Gastroesophageal sphincter (tissue), 4 donors: ENCODE measurements at regions not wholly inside any gene's neighbourhood (a gene's known extent, or its start where the extent isn't known, plus 50 kb on each side); places are given as distances from the start of the nearest gene placed in this dataset.

ENCODE experiments used
- ATAC-seq: fragments of 150-250 bp; one replicate; pipeline ENCODE4 v1.9.1; 2016; ENCODE audit warnings: mild to moderate bottlenecking, moderate library complexity
- H3K27ac ChIP-seq, 4 donors: fragments of 200-600 bp; sonication (generic) in 3 of 4; 1 replicate in 3 of 4; 2 replicates in 1 of 4; pipeline ENCODE4 v1.5.1; 2016 to 2019
- H3K27me3 ChIP-seq: fragments of 200-600 bp; sonication (generic); one replicate; pipeline ENCODE4 v1.5.1; 2019
- H3K36me3 ChIP-seq, 2 donors: fragments of 200-600 bp; sonication (generic); one replicate each; pipeline ENCODE4 v1.5.1; 2019; ENCODE audit warnings: control low read depth in 1 of 2
- H3K4me1 ChIP-seq, 3 donors: fragments of 200-600 bp; sonication (generic); 1 replicate in 2 of 3; 2 replicates in 1 of 3; pipeline ENCODE4 v1.5.1; 2016 to 2019; ENCODE audit warnings: control low read depth in 2 of 3
- H3K4me3 ChIP-seq, 2 donors: fragments of 200-600 bp; sonication (generic); one replicate each; pipeline ENCODE4 v1.5.1; 2019; ENCODE audit warnings: mild to moderate bottlenecking in 1 of 2, moderate library complexity in 1 of 2
- H3K9me3 ChIP-seq, 3 donors: fragments of 200-600 bp; sonication (generic); one replicate each; pipeline ENCODE4 v1.5.1; 2017 to 2019; ENCODE audit warnings: control low read depth in 2 of 3
- EP300 ChIP-seq: sonication (generic); formaldehyde crosslinking; IDR thresholded peaks from one replicate; pipeline ENCODE4 v1.6.1; 2017; ENCODE audit warnings: antibody characterized with exemption, mild to moderate bottlenecking
- POLR2A ChIP-seq, 2 donors: fragments of 450-650 bp; IDR thresholded peaks; one replicate each; pipeline ENCODE4 v1.6.1; 2017; ENCODE audit warnings: antibody characterized with exemption in 2 of 2, mild to moderate bottlenecking in 2 of 2, moderate library complexity in 1 of 2
- POLR2AphosphoS5 ChIP-seq: sonication (generic); formaldehyde crosslinking; IDR thresholded peaks from one replicate; pipeline ENCODE4 v1.6.1; 2017; ENCODE audit warnings: antibody characterized with exemption
- WGBS, 2 donors: methylation state at CpG; one replicate each; pipeline ENCODE4 v1.1.5; 2018; ENCODE audit warnings: low coverage in 1 of 2; 5-methylcytosine and 5-hydroxymethylcytosine counted together
- TF ChIP-seq, protein P1 (sequence below), 4 experiments: fragments of 200-600 bp in 2 of 4; fragments of 450-650 bp in 2 of 4; sonication (generic) in 1 of 4; IDR thresholded peaks; one replicate each; pipeline ENCODE4 v1.5.1; 2017 to 2019; ENCODE audit warnings: antibody characterized with exemption in 4 of 4, mild to moderate bottlenecking in 2 of 4, moderate library complexity in 2 of 4

DNA sequence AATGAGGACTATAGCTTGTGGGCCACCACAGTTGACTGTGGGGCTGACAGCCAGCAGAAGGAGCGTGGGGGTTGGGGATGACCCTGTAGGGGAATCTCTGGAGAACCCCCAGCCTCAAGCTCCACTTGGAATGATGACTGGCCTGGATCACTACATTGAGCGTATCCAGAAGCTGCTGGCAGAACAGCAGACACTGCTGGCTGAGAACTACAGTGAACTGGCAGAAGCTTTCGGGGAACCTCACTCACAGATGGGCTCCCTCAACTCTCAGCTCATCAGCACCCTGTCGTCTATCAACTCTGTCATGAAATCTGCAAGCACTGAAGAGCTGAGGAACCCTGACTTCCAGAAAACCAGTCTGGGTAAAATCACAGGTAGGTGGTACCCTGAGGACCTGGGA is 128.4 kb upstream of the DMRT1 start:
- Histone ChIP-seq H3K4me3 (peak overlapping the region; percentile 2 to 32), H3K27ac (peak overlapping the region; percentile 80 to 97 (median 88)), H3K36me3 (peaks cover 0 to 28% of the 10 kb centered on the region in 2 donors), H3K9me3 (no peaks in the 10 kb centered on the region), H3K27me3 (no peaks in the 10 kb centered on the region), H3K4me1 (peaks cover 7 to 93% (median 16%) of the 10 kb centered on the region in 3 donors)
- ATAC-seq: no peak
- TF ChIP-seq, protein P1, sequence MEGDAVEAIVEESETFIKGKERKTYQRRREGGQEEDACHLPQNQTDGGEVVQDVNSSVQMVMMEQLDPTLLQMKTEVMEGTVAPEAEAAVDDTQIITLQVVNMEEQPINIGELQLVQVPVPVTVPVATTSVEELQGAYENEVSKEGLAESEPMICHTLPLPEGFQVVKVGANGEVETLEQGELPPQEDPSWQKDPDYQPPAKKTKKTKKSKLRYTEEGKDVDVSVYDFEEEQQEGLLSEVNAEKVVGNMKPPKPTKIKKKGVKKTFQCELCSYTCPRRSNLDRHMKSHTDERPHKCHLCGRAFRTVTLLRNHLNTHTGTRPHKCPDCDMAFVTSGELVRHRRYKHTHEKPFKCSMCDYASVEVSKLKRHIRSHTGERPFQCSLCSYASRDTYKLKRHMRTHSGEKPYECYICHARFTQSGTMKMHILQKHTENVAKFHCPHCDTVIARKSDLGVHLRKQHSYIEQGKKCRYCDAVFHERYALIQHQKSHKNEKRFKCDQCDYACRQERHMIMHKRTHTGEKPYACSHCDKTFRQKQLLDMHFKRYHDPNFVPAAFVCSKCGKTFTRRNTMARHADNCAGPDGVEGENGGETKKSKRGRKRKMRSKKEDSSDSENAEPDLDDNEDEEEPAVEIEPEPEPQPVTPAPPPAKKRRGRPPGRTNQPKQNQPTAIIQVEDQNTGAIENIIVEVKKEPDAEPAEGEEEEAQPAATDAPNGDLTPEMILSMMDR (IDR thresholded peaks at IDR 0.05): no peak
- no peak for TF ChIP-seq POLR2AphosphoS5
- TF ChIP-seq EP300: no peak
- 14 to 73% methylated on average over 2 to 4 of the region's 4 CpGs for WGBS, 2 donors

DNA sequence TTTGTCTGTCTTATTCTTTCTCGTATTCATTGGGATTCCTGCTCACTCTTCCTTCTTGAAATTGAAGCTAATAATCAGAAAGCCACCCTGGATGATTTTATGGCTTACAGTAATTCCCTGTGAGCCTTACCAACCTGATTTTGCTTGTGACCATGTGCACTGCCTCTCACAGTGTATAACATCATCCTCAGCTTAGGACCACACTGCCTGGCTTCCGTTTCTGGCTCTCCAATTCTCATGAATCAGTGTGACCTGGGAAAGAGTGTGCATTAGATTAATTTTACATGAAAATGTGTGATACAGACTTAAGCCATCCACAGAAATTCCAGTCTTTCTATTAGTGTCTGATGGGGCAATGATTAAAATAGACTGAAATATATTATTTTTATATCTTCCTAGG is 126.8 kb upstream of the DMRT1 start:
- no peak for ATAC-seq
- Histone ChIP-seq H3K27me3 (no peaks in the 10 kb centered on the region), H3K4me1 (peaks cover 7 to 93% (median 16%) of the 10 kb centered on the region in 3 donors), H3K27ac (peak overlapping the region; percentile 80 to 97 (median 88)), H3K9me3 (no peaks in the 10 kb centered on the region), H3K4me3 (peak overlapping the region in 1 of 2 donors; percentile 32), H3K36me3 (peaks cover 0 to 28% of the 10 kb centered on the region in 2 donors)
- 42% methylated on average over 2 of the region's 2 CpGs; no CpG with 5 or more reads in 1 of the 2 donors for WGBS, 2 donors
- TF ChIP-seq EP300: no peak
- TF ChIP-seq POLR2A (IDR thresholded peaks at IDR 0.05): no peak
- TF ChIP-seq POLR2AphosphoS5: no peak
- TF ChIP-seq, protein P1 (IDR thresholded peaks at IDR 0.05): no peak

DNA sequence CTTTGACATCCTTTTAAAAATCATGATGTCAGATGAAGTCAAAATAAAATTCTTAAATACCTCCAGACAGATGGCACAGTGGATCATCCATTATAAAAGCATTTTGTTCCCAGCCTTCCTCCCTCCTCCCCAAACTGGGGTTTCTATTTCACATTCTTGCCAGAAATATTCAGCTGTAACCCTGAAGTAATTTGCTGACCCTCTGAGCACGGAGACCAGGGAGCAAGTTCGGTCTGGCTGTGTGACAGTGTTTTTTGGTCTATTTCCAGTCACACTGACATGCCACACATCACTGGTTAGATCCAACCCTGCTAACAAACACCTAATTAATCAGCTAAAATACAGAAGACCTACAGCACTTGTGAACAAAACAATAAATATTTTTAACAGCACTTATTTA is 126.2 kb upstream of the DMRT1 start:
- peak; percentile 64 for ATAC-seq
- 0% methylated on average over 2 of the region's 2 CpGs for WGBS, 2 donors

DNA sequence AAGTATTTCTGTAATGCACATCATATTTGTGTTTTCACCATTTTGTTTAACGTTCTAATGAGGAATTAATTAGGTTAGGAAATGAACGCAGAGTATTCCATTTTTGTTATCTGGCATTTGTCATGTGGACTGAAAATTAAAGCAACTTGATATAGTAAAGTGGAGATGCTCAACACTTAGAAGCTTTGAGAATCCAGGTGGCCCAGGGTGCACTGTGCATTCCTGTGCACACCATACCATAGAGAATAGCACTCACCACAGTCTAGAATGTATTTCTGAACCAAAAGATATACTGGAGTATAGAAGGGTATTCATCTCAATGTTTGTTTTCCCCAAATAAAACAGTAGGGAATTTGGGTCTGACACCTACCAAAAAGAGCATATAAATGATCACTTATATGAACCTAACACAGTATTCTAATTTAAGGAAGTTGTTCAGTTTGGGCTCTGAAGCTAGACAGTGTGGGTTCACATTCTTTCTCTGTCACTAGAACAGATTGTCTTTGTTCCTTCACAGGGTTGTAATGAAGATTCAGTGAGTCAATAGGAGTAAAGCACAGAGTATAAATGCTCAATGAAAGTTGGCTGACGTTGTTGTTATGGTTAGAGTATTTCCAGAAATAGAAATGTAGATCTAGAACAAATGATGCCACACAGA is 125.6 kb upstream of the DMRT1 start:
- peak; percentile 90 for ATAC-seq
- H3K9me3 ChIP-seq: no peaks in the 10 kb centered on the region
- TF ChIP-seq, protein P1 (IDR thresholded peaks at IDR 0.05): no peak
- TF ChIP-seq POLR2AphosphoS5: peak; percentile 93
- TF ChIP-seq POLR2A (IDR thresholded peaks at IDR 0.05): no peak
- peak; percentile 89 for TF ChIP-seq EP300
- peak overlapping the region; percentile 80 to 97 (median 88) for H3K27ac ChIP-seq
- H3K4me1 ChIP-seq: peaks cover 7 to 96% (median 16%) of the 10 kb centered on the region in 3 donors
- H3K27me3 ChIP-seq: no peaks in the 10 kb centered on the region
- WGBS, 2 donors: 9 to 17% methylated on average over 3 of the region's 3 CpGs
- peaks cover 0 to 30% of the 10 kb centered on the region in 2 donors for H3K36me3 ChIP-seq
- peak overlapping the region in 1 of 2 donors; percentile 32 for H3K4me3 ChIP-seq

More for the DNA sequence above, 126.2 kb upstream of the DMRT1 start:
- H3K9me3 ChIP-seq: no peaks in the 10 kb centered on the region
- H3K27me3 ChIP-seq: no peaks in the 10 kb centered on the region
- no peak for TF ChIP-seq POLR2A (IDR thresholded peaks at IDR 0.05)
- TF ChIP-seq POLR2AphosphoS5: peak; percentile 60
- H3K27ac ChIP-seq: peak overlapping the region; percentile 80 to 97 (median 88)
- H3K4me1 ChIP-seq: peaks cover 7 to 92% (median 16%) of the 10 kb centered on the region in 3 donors
- H3K4me3 ChIP-seq: peak overlapping the region in 1 of 2 donors; percentile 32
- H3K36me3 ChIP-seq: peaks cover 0 to 30% of the 10 kb centered on the region in 2 donors

DNA sequence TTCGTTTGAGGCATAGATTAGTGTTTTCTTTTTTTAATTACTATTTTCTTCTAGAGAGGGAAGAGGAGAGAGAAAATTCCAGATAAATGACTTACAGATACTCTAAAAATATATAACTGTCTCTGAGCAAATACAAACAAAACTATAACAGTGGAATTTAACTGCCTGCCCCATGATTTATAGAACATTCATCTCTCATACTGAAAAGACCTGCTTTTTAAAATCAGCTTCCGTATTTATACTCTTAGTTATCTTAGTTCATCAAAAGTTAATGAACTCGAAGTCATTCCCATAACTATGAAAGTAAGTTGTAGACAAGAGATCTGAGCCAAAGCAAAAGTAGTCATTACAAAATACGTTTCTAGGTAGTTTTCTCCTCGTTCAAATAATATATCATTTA is 123.8 kb upstream of the DMRT1 start:
- Histone ChIP-seq H3K4me3 (no peak overlapping the region), H3K9me3 (no peaks in the 10 kb centered on the region), H3K27ac (peak overlapping the region in 3 of 4 donors; percentile 80 to 97 (median 87)), H3K27me3 (no peaks in the 10 kb centered on the region), H3K36me3 (peaks cover 0 to 19% of the 10 kb centered on the region in 2 donors), H3K4me1 (peaks cover 7 to 85% (median 16%) of the 10 kb centered on the region in 3 donors)
- TF ChIP-seq EP300 (no peak), POLR2A (IDR thresholded peaks at IDR 0.05) (no peak), POLR2AphosphoS5 (no peak)
- TF ChIP-seq, protein P1 (IDR thresholded peaks at IDR 0.05): no peak
- WGBS, 2 donors: 40 to 48% methylated on average over 5 of the region's 5 CpGs
- ATAC-seq: no peak
